ENCODE measurements at regions not wholly inside any gene's neighbourhood (a gene's known extent, or its start where the extent isn't known, plus 50 kb on each side); places are given as distances from the start of the nearest gene placed in this dataset.

- intact Hi-C loops (cut with DNase I): no loop called here
- no peak overlapping the region for H3K27ac ChIP-seq
These were observed 262.2 kb downstream of the IRX2 start for GRCh38 chr5:2489306-2489705.

DNA sequence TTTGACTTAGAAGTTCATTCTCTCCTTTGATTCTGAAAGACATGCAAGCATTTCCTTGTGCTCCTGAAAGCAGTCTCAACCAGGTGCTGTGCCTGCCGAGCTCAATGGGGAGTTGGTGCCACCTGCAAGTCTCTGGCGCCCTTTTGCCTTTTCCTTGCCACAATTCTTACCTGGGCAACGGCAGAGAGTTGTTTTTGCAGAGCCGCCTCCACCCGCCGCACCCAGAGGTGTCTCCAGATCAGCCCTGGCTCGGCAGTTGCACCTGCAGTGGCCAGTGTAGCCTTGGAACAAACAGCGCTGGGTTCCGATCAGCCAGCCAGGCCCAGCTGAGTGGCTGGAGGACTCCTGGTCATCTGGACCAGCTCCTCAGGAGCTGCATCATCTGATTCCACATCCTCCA lies 262.9 kb downstream of the IRX2 start:
- ATAC-seq (no peak), DNase-seq (no peak)
- Histone ChIP-seq H3K4me3 (no peak overlapping the region), H3K4me1 (no peaks in the 10 kb centered on the region), H3K27me3 (no peaks in the 10 kb centered on the region), H3K36me3 (replicated peaks in 1 of 2; ENCODE audit: insufficient read depth in 1 of 2, low read depth in 2 of 2) (no peaks in the 10 kb centered on the region), H3K27ac (no peak overlapping the region), H3K9me3 (no peaks in the 10 kb centered on the region)
- WGBS, 2 donors: 75 to 80% methylated on average over 9 of the region's 9 CpGs
- TF ChIP-seq CTCF (IDR thresholded peaks at IDR 0.05) (no peak), POLR2A (IDR thresholded peaks at IDR 0.05) (no peak)
- intact Hi-C loops (cut with DNase I): no loop called here

More at GRCh38 chr5:2489306-2489705, 262.2 kb downstream of the IRX2 start:
- H3K27me3 ChIP-seq: no peaks in the 10 kb centered on the region
- 77 to 85% methylated on average over 9 to 10 of the region's 10 CpGs for WGBS, 2 donors
- no peaks in the 10 kb centered on the region for H3K36me3 ChIP-seq (replicated peaks in 1 of 2; ENCODE audit: insufficient read depth in 1 of 2, low read depth in 2 of 2)
- no peaks in the 10 kb centered on the region for H3K4me1 ChIP-seq
- no peaks in the 10 kb centered on the region for H3K9me3 ChIP-seq
- no peak overlapping the region for H3K4me3 ChIP-seq
- TF ChIP-seq POLR2A (IDR thresholded peaks at IDR 0.05): no peak
- no peak for TF ChIP-seq CTCF (IDR thresholded peaks at IDR 0.05)
- ATAC-seq (no peak), DNase-seq (no peak)

DNA sequence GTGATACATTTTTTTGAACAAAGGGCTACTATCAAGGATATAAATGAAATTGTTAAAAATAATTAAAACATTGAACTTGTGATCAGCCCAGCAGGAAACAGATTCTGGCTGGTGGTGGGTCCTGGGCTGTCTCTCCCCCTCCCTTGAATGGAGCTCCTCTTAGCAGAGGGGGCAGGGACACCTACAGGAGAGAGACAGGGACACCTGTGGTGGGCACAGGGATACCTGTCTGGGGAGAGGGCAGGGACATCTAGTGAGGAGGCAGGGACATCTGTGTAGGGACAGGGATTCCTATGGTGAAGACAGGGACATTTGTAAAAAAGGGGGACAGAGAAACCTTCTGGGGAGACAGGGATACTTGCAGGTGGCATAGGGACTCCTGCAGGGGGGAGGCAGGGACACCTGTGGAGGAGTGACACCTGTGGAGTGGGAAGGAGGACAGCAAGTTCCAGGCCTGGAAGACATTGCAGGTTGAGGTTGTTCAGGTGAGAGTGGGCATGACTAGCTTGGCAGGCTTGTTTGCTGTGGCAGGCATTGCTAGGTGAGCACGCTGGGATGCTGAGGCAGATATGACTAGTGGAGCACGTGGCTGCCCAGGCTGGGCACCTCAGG lies 264.2 kb downstream of the IRX2 start:
- no peak for TF ChIP-seq POLR2A (IDR thresholded peaks at IDR 0.05)
- no peak for TF ChIP-seq CTCF (IDR thresholded peaks at IDR 0.05)
- DNase-seq: no peak
- Histone ChIP-seq H3K9me3 (no peaks in the 10 kb centered on the region), H3K4me3 (no peak overlapping the region), H3K36me3 (replicated peaks in 1 of 2; ENCODE audit: insufficient read depth in 1 of 2, low read depth in 2 of 2) (no peaks in the 10 kb centered on the region), H3K27me3 (no peaks in the 10 kb centered on the region), H3K4me1 (no peaks in the 10 kb centered on the region), H3K27ac (no peak overlapping the region)
- intact Hi-C loops (cut with DNase I): no loop called here
- no peak for ATAC-seq
- 77 to 86% methylated on average over 1 to 2 of the region's 2 CpGs for WGBS, 2 donors

GRCh38 chr5:2486373-2486772 lies 265.1 kb downstream of the IRX2 start:
- no peak for TF ChIP-seq POLR2A (IDR thresholded peaks at IDR 0.05)
- intact Hi-C loops (cut with DNase I): no loop called here
- WGBS, 2 donors: 50 to 65% methylated on average over 2 of the region's 2 CpGs

GRCh38 chr5:2482778-2483177 lies 268.7 kb downstream of the IRX2 start:
- Histone ChIP-seq H3K36me3 (replicated peaks in 1 of 2; ENCODE audit: insufficient read depth in 1 of 2, low read depth in 2 of 2) (no peaks in the 10 kb centered on the region), H3K4me1 (no peaks in the 10 kb centered on the region), H3K27ac (no peak overlapping the region), H3K9me3 (peaks cover 0 to 6% (median 0%) of the 10 kb centered on the region in 3 donors), H3K4me3 (no peak overlapping the region), H3K27me3 (peaks cover 0 to 5% of the 10 kb centered on the region in 2 donors)
- TF ChIP-seq POLR2A (IDR thresholded peaks at IDR 0.05): no peak
- no peak for TF ChIP-seq CTCF (IDR thresholded peaks at IDR 0.05)
- ATAC-seq: no peak
- intact Hi-C loops (cut with DNase I): no loop called here
- no peak for DNase-seq

More at GRCh38 chr5:2486373-2486772, 265.1 kb downstream of the IRX2 start:
- no peak for ATAC-seq
- no peak overlapping the region for H3K4me3 ChIP-seq
- DNase-seq: no peak
- H3K4me1 ChIP-seq: no peaks in the 10 kb centered on the region
- peaks cover 0 to 5% (median 0%) of the 10 kb centered on the region in 3 donors for H3K9me3 ChIP-seq
- no peaks in the 10 kb centered on the region for H3K27me3 ChIP-seq
- no peak overlapping the region for H3K27ac ChIP-seq
- H3K36me3 ChIP-seq (replicated peaks in 1 of 2; ENCODE audit: insufficient read depth in 1 of 2, low read depth in 2 of 2): no peaks in the 10 kb centered on the region

Measured in body of pancreas (tissue), 4 donors.